ENCODE measurements at regions not wholly inside any gene's neighbourhood (a gene's known extent, or its start where the extent isn't known, plus 50 kb on each side); places are given as distances from the start of the nearest gene placed in this dataset.

GRCh38 chr16:63712725-63713124 is 1409.1 kb downstream of the CDH11 start:
- H3K27ac Mint-ChIP-seq: no peak overlapping the region
- ATAC-seq: no peak

GRCh38 chr16:63703612-63704011 is 1418.3 kb downstream of the CDH11 start:
- no peak overlapping the region for H3K4me3 Mint-ChIP-seq
- CTCF ChIA-PET: no interaction called here
- H3K9me3 Mint-ChIP-seq (ENCODE audit: low read depth): peaks cover 16% of the 10 kb centered on the region
- H3K27me3 Mint-ChIP-seq: no peaks in the 10 kb centered on the region
- no peaks in the 10 kb centered on the region for H3K4me1 Mint-ChIP-seq
- H3K27ac Mint-ChIP-seq: no peak overlapping the region
- ATAC-seq: no peak
- H3K36me3 Mint-ChIP-seq: no peaks in the 10 kb centered on the region
- DNase-seq: no peak

More at GRCh38 chr16:63712725-63713124, 1409.1 kb downstream of the CDH11 start:
- no peak for DNase-seq
- CTCF ChIA-PET: no interaction called here
- H3K36me3 Mint-ChIP-seq: no peaks in the 10 kb centered on the region
- no peaks in the 10 kb centered on the region for H3K27me3 Mint-ChIP-seq
- no peak overlapping the region for H3K4me3 Mint-ChIP-seq
- no peaks in the 10 kb centered on the region for H3K4me1 Mint-ChIP-seq
- peaks cover 11% of the 10 kb centered on the region for H3K9me3 Mint-ChIP-seq (ENCODE audit: low read depth)

DNA sequence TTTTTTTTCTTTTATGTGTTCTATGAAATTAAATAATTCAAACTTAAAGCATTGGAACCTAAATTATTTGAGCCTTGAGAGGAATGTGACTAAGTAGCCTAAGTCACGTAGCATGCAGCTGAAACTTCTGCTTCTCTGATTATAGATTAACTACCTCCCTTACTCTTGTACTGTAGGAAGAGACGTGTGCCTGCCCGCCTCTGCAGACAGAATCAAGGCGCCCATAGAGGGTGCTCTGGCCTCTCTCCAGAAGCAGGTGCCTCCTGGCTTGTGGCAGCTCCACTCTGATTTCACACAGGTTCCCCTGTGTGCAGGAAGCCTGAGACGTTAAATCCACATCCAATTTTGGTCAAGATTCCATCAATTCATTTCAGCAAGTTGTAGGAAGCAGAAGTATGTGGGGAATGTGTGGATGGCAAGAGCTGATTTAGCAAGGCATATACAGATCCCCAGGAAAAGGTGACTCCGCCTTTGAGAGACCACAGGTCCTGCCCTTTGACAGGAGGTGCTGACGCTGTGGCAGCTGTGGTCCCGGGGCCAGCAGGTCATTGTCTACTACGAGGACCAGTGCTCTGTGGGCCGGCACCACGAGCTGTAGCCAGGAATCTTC is 1418.8 kb downstream of the CDH11 start:
- H3K4me3 Mint-ChIP-seq: no peak overlapping the region
- CTCF ChIA-PET: no interaction called here
- H3K27me3 Mint-ChIP-seq: no peaks in the 10 kb centered on the region
- H3K27ac Mint-ChIP-seq: no peak overlapping the region
- H3K9me3 Mint-ChIP-seq (ENCODE audit: low read depth): peaks cover 16% of the 10 kb centered on the region
- no peaks in the 10 kb centered on the region for H3K36me3 Mint-ChIP-seq
- H3K4me1 Mint-ChIP-seq: no peaks in the 10 kb centered on the region
- DNase-seq (no peak), ATAC-seq (no peak)

GRCh38 chr16:63697736-63698135 is 1424.1 kb downstream of the CDH11 start:
- Mint-ChIP-seq H3K36me3 (no peaks in the 10 kb centered on the region), H3K9me3 (ENCODE audit: low read depth) (peaks cover 30% of the 10 kb centered on the region), H3K27ac (no peak overlapping the region), H3K4me3 (no peak overlapping the region), H3K4me1 (no peaks in the 10 kb centered on the region), H3K27me3 (no peaks in the 10 kb centered on the region)
- CTCF ChIA-PET: interaction anchor here (0.6 kb wide), 1 partner anchor 16 kb away, joined by 3 read pairs; no protein-coding TSS in a partner anchor
- ATAC-seq (no peak), DNase-seq (no peak)

GRCh38 chr16:63695347-63695746 is 1426.5 kb downstream of the CDH11 start:
- Mint-ChIP-seq H3K36me3 (no peaks in the 10 kb centered on the region), H3K27ac (no peak overlapping the region), H3K9me3 (ENCODE audit: low read depth) (peaks cover 27% of the 10 kb centered on the region), H3K4me3 (no peak overlapping the region), H3K4me1 (no peaks in the 10 kb centered on the region), H3K27me3 (no peaks in the 10 kb centered on the region)
- CTCF ChIA-PET: no interaction called here
- DNase-seq (no peak), ATAC-seq (no peak)

DNA sequence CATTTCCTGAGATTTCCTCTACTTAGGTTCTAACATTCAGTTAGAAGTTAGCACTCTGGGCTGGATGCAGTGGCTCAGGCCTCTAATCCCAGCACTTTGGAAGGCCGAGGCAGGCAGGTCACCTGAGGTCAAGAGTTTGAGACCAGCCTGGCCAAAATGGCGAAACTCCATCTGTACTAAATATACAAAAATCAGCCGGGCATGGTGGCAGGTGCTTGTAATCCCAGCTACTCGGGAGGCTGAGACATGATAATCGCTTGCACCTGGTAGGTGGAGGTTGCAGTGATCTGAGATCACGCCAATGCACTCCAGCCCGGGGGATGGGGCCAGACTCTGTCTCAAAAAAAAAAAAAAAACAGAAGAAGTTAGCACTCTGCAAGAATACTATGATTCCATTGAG is 1430.9 kb downstream of the CDH11 start:
- CTCF ChIA-PET: no interaction called here
- H3K27ac Mint-ChIP-seq: no peak overlapping the region
- H3K4me3 Mint-ChIP-seq: no peak overlapping the region
- H3K9me3 Mint-ChIP-seq (ENCODE audit: low read depth): peaks cover 15% of the 10 kb centered on the region
- no peaks in the 10 kb centered on the region for H3K27me3 Mint-ChIP-seq
- no peaks in the 10 kb centered on the region for H3K4me1 Mint-ChIP-seq
- no peak for ATAC-seq
- no peaks in the 10 kb centered on the region for H3K36me3 Mint-ChIP-seq
- no peak for DNase-seq

- Mint-ChIP-seq H3K27ac (no peak overlapping the region), H3K4me3 (no peak overlapping the region), H3K4me1 (no peaks in the 10 kb centered on the region), H3K27me3 (no peaks in the 10 kb centered on the region), H3K9me3 (ENCODE audit: low read depth) (peaks cover 17% of the 10 kb centered on the region), H3K36me3 (no peaks in the 10 kb centered on the region)
- ATAC-seq: no peak
- CTCF ChIA-PET: no interaction called here
- DNase-seq: no peak
Measured at GRCh38 chr16:63690267-63690666, 1431.6 kb downstream of the CDH11 start.

- CTCF ChIA-PET: no interaction called here
- H3K27me3 Mint-ChIP-seq: no peaks in the 10 kb centered on the region
- peaks cover 13% of the 10 kb centered on the region for H3K9me3 Mint-ChIP-seq (ENCODE audit: low read depth)
- ATAC-seq (no peak), DNase-seq (no peak)
- H3K4me3 Mint-ChIP-seq: no peak overlapping the region
- no peaks in the 10 kb centered on the region for H3K4me1 Mint-ChIP-seq
- no peaks in the 10 kb centered on the region for H3K36me3 Mint-ChIP-seq
- H3K27ac Mint-ChIP-seq: no peak overlapping the region
Measured at GRCh38 chr16:63689068-63689467, 1432.8 kb downstream of the CDH11 start.

- Mint-ChIP-seq H3K4me3 (no peak overlapping the region), H3K36me3 (no peaks in the 10 kb centered on the region)
- CTCF ChIA-PET: no interaction called here
Measured at GRCh38 chr16:63684149-63685101, 1437.4 kb downstream of the CDH11 start.

DNA sequence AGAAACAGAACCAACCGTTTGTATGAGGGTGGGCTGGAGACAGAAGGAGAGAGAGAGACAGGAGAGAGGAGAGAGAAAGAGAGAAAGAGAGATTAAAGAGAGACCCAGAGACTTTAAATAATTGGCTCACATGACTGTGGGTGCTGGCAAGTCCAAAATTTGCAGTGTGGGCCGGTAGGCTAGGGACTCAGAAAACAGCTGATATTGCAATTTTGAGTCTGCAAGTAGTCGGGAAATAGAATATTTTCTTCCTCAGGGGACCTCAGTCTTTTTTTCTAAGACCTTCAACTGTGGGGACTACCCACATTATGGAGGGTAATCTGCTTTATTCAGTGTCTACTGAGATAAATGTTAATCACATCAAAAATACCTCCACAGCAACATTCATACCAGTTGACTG is 1439.0 kb downstream of the CDH11 start:
- no peaks in the 10 kb centered on the region for H3K4me1 Mint-ChIP-seq
- peaks cover 14% of the 10 kb centered on the region for H3K9me3 Mint-ChIP-seq (ENCODE audit: low read depth)
- DNase-seq: no peak
- no peaks in the 10 kb centered on the region for H3K27me3 Mint-ChIP-seq
- ATAC-seq: no peak
- no peaks in the 10 kb centered on the region for H3K36me3 Mint-ChIP-seq
- H3K4me3 Mint-ChIP-seq: no peak overlapping the region
- CTCF ChIA-PET: no interaction called here
- no peak overlapping the region for H3K27ac Mint-ChIP-seq

More at GRCh38 chr16:63684149-63685101, 1437.4 kb downstream of the CDH11 start:
- H3K27me3 Mint-ChIP-seq: no peaks in the 10 kb centered on the region
- H3K4me1 Mint-ChIP-seq: no peaks in the 10 kb centered on the region
- DNase-seq (no peak), ATAC-seq (no peak)
- H3K27ac Mint-ChIP-seq: no peak overlapping the region
- H3K9me3 Mint-ChIP-seq (ENCODE audit: low read depth): peaks cover 8% of the 10 kb centered on the region

- CTCF ChIA-PET: no interaction called here
- Mint-ChIP-seq H3K4me1 (no peaks in the 10 kb centered on the region), H3K4me3 (no peak overlapping the region), H3K27ac (no peak overlapping the region), H3K27me3 (no peaks in the 10 kb centered on the region), H3K36me3 (no peaks in the 10 kb centered on the region), H3K9me3 (ENCODE audit: low read depth) (peaks cover 9% of the 10 kb centered on the region)
- DNase-seq (no peak), ATAC-seq (no peak)
Measured at GRCh38 chr16:63672493-63672892, 1449.4 kb downstream of the CDH11 start.

GRCh38 chr16:63663155-63663554 is 1458.7 kb downstream of the CDH11 start:
- H3K4me1 Mint-ChIP-seq: no peaks in the 10 kb centered on the region
- ATAC-seq: no peak
- DNase-seq: no peak
- H3K36me3 Mint-ChIP-seq: no peaks in the 10 kb centered on the region
- H3K27ac Mint-ChIP-seq: no peak overlapping the region
- H3K27me3 Mint-ChIP-seq: no peaks in the 10 kb centered on the region
- H3K9me3 Mint-ChIP-seq (ENCODE audit: low read depth): peaks cover 20% of the 10 kb centered on the region
- CTCF ChIA-PET: no interaction called here
- H3K4me3 Mint-ChIP-seq: no peak overlapping the region

- ATAC-seq (no peak), DNase-seq (no peak)
- H3K36me3 Mint-ChIP-seq: no peaks in the 10 kb centered on the region
- no peak overlapping the region for H3K4me3 Mint-ChIP-seq
- no peaks in the 10 kb centered on the region for H3K27me3 Mint-ChIP-seq
- H3K27ac Mint-ChIP-seq: no peak overlapping the region
- CTCF ChIA-PET: no interaction called here
- peaks cover 8% of the 10 kb centered on the region for H3K9me3 Mint-ChIP-seq (ENCODE audit: low read depth)
- H3K4me1 Mint-ChIP-seq: no peaks in the 10 kb centered on the region
Measured at GRCh38 chr16:63655846-63656245, 1466.0 kb downstream of the CDH11 start.
